DOHH2 (cell line): ENCODE measurements at regions not wholly inside any gene's neighbourhood (a gene's known extent, or its start where the extent isn't known, plus 50 kb on each side); places are given as distances from the start of the nearest gene placed in this dataset.

Source experiments
- EZH2phosphoT487 ChIP-seq: fragments of 200-600 bp; sonication (generic); IDR thresholded peaks from 2 replicates; pipeline ENCODE4 v1.6.1; 2017; ENCODE audit warnings: borderline replicate concordance, mild to moderate bottlenecking, antibody characterized with exemption, low read length, moderate library complexity, mixed read lengths
- TF ChIP-seq, protein P1 (sequence below): fragments of 200-600 bp; sonication (generic); IDR thresholded peaks from one replicate; pipeline ENCODE4 v1.5.1; 2014; ENCODE audit warnings: antibody characterized with exemption, mild to moderate bottlenecking, low read depth, low read length; ENCODE audit not compliant: poor library complexity, severe bottlenecking

DNA sequence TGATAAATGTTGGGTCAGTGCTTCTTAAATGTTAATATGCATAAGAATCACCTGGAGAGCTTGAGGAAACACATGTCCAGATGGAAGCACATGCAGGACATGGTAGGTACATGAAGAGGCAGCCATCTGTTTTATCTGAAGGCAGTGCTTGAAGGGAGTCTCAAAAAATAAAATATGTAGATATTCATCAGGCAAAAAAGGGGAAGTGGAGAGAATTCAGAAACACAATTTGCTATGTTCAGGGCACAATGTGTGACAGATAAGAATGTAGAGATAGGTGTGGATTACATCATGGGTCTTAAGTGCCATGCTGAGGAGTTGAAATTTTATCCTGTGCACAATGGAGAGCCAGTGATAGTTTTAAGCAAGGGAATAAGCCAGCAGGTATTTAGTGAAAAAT, 59.6 kb upstream of the CASK start:
- TF ChIP-seq, protein P1, sequence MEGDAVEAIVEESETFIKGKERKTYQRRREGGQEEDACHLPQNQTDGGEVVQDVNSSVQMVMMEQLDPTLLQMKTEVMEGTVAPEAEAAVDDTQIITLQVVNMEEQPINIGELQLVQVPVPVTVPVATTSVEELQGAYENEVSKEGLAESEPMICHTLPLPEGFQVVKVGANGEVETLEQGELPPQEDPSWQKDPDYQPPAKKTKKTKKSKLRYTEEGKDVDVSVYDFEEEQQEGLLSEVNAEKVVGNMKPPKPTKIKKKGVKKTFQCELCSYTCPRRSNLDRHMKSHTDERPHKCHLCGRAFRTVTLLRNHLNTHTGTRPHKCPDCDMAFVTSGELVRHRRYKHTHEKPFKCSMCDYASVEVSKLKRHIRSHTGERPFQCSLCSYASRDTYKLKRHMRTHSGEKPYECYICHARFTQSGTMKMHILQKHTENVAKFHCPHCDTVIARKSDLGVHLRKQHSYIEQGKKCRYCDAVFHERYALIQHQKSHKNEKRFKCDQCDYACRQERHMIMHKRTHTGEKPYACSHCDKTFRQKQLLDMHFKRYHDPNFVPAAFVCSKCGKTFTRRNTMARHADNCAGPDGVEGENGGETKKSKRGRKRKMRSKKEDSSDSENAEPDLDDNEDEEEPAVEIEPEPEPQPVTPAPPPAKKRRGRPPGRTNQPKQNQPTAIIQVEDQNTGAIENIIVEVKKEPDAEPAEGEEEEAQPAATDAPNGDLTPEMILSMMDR, result no peak
- no peak for TF ChIP-seq EZH2phosphoT487
